ENCODE measurements at regions not wholly inside any gene's neighbourhood (a gene's known extent, or its start where the extent isn't known, plus 50 kb on each side); places are given as distances from the start of the nearest gene placed in this dataset.
"Not testable (repeated sequence)": the region's sequence is repeated elsewhere in the genome, so short reads cannot be mapped to it uniquely, and the experiment has no call there.

DNA sequence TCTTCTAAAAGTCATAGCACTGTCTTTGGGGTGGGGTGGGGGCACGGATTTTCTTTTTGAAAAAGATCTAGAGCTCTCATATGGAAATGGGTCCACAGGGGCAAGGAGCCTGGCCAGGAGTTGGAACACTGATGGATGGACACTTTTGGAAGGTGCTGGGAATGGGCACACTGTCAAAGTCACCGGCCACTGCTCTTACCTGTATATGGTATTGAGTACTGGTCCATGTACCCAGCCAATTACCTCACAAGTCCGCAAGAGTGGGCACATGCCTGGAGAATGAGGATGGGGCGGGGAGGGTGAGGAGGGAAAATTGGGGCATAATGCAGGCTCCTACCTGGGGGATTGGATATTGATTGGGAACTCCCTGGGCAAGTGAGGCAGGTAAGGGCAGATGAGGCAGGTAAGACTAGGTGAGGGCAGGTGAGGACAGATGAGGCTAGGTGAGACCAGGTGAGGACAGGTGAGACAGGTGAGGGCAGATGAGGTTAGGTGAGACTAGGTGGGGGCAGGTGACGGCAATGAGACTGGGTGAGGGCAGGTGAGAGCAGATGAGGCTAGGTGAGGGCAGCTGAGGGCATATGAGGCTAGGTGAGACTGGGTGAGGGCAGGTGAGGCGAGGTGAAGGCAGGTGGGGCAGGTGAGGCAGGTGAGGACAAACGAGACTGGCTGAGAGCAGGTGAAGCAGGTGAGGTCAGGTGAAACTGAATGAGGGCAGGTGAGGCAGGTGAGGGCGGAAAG is 167.9 kb downstream of the NRN1 start:
- no peak for DNase-seq (ENCODE audit: low read depth)

- DNase-seq (ENCODE audit: low read depth) = no peak
These were observed 169.4 kb downstream of the NRN1 start for GRCh38 chr6:5837323-5837722.

DNA sequence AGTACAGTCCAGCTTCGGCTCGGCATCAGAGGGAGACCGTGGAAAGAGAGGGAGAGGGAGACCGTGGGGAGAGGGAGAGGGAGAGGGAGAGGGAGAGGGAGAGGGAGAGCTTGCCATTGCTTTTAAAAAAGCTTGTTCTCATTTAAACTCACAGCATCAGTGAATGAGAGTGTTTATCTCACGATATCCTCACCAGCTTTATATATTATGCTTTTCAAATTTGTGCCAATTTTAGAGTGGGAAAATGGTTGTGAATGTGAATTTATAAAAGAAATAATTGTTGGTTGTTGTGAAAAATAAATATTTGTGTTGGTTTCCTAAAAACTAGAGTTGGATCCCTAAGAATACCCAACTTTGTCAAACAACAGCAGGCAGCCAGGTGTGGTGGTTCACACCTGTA is 170.1 kb downstream of the NRN1 start:
- not testable (repeated sequence) for DNase-seq (ENCODE audit: low read depth)

- no peak for DNase-seq (ENCODE audit: low read depth)
These were observed 173.6 kb downstream of the NRN1 start for GRCh38 chr6:5833120-5833519.

DNA sequence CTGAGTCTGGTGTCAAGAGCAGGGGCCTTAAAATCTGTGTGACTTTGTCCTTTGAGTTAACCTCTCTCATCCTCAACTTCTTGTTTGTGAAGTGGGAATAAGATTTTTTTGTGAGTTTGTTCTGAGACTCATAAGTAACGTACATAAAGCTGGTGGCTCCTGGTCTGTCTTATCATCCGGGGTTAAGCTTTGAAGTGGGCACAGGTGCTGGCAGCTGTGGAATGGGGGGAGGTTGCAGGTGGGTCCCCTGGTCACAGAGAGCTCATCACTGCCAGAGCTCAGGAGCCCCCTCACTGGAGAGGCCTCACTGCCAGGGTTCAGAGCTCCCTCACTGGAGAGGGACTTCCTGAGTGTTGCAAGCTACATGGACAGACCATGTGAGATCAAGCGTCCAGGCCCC is 174.1 kb downstream of the NRN1 start:
- DNase-seq (ENCODE audit: low read depth) = no peak

GRCh38 chr6:5831219-5831862 is 175.4 kb downstream of the NRN1 start:
- not testable (repeated sequence) for DNase-seq (ENCODE audit: low read depth)

DNA sequence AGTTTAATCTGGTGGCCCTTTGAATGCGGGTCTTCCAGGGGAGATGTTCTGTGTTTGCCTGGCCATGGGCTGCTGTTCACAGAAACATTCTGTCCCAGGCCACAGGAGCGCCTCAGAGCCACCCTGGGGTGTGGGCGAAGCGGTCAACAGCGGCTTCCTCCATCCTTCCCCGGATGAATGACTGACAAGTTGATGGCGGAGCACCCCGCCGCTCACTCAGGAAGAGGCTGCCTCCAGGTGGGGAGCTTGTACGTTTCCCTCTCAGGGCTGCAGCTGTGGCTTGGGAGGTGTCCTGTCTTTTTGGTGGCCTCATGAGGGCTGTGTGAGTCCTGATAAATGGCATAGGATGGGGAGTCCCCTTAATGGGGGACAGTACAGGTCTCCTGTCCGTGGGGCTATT is 178.4 kb downstream of the NRN1 start:
- DNase-seq (ENCODE audit: low read depth) = no peak

GRCh38 chr6:5827056-5827904 is 179.4 kb downstream of the NRN1 start:
- DNase-seq (ENCODE audit: low read depth) = no peak

GRCh38 chr6:5824382-5824983 is 182.2 kb downstream of the NRN1 start:
- DNase-seq (ENCODE audit: low read depth) = not testable (repeated sequence)
